ENCODE measurements at regions not wholly inside any gene's neighbourhood (a gene's known extent, or its start where the extent isn't known, plus 50 kb on each side); places are given as distances from the start of the nearest gene placed in this dataset.

DNA sequence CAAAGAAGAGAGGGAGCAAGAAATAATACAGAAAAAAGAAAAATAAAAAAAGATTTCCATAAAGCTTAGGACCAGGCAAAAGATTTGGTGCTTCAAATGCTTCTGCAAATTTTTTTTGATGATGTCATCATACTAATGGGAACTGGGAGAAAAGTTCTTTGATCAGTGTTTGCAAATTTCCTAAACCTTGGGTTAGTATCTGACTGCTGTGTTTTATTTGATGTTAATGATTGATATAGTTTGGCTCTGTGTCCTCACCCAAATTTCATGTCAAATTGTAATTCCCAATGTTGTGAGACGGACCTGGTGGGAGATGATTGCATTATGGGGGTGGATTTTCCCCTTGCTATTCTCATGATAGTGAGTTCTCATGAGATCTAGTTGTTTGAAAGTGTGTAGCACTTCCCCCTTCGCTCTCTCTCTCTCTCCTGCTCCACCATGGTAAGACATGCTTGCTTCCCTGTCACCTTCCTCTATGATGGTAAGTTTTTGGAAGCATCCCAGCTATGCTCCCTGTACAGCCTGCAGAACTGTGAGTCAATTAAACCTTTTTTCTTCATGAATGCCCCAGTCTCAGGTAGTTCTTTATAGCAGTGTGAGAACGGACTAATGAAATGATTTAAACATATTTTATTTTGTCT, 72.6 kb downstream of the TMEM100 start:
- DNase-seq (no peak), ATAC-seq (no peak)
- no peak overlapping the region for H3K4me3 ChIP-seq
- 34 to 45% methylated on average over 3 of the region's 3 CpGs for WGBS, 2 donors
- TF ChIP-seq, protein P1, sequence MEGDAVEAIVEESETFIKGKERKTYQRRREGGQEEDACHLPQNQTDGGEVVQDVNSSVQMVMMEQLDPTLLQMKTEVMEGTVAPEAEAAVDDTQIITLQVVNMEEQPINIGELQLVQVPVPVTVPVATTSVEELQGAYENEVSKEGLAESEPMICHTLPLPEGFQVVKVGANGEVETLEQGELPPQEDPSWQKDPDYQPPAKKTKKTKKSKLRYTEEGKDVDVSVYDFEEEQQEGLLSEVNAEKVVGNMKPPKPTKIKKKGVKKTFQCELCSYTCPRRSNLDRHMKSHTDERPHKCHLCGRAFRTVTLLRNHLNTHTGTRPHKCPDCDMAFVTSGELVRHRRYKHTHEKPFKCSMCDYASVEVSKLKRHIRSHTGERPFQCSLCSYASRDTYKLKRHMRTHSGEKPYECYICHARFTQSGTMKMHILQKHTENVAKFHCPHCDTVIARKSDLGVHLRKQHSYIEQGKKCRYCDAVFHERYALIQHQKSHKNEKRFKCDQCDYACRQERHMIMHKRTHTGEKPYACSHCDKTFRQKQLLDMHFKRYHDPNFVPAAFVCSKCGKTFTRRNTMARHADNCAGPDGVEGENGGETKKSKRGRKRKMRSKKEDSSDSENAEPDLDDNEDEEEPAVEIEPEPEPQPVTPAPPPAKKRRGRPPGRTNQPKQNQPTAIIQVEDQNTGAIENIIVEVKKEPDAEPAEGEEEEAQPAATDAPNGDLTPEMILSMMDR (IDR thresholded peaks at IDR 0.05) = no peak
- TF ChIP-seq POLR2A (IDR thresholded peaks at IDR 0.05) = no peak
- no peak overlapping the region for H3K27ac ChIP-seq
- H3K9me3 ChIP-seq = no peaks in the 10 kb centered on the region
- no peaks in the 10 kb centered on the region for H3K4me1 ChIP-seq
- H3K36me3 ChIP-seq (replicated peaks in 1 of 2; ENCODE audit: insufficient read depth in 1 of 2, low read depth in 2 of 2) = no peaks in the 10 kb centered on the region
- H3K27me3 ChIP-seq = no peaks in the 10 kb centered on the region
- intact Hi-C loops (cut with DNase I) = no loop called here

DNA sequence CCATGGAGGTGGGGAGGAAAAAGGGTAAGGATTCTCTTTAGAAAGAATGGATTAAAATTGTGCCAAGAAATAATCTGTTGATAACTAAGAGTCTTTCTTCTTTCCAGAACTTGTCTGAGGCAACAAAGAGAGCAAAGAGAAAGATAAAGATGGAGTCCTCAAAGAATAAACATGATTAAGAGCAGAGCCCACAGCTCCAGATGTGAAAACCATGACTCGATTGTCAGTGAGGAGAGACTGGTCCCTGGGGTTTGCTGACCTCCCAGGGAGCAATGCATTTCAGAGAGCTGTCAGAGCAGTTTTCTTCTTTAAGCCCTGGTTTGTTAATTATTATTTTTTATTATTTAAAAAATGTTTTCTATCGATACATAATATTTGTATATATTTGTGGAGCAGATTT, 74.6 kb downstream of the TMEM100 start:
- DNase-seq (no peak), ATAC-seq (no peak)
- intact Hi-C loops (cut with DNase I) = no loop called here
- Histone ChIP-seq H3K4me3 (no peak overlapping the region), H3K36me3 (replicated peaks in 1 of 2; ENCODE audit: insufficient read depth in 1 of 2, low read depth in 2 of 2) (no peaks in the 10 kb centered on the region), H3K4me1 (no peaks in the 10 kb centered on the region), H3K27me3 (no peaks in the 10 kb centered on the region), H3K9me3 (no peaks in the 10 kb centered on the region), H3K27ac (no peak overlapping the region)
- 35 to 39% methylated on average over 2 of the region's 2 CpGs for WGBS, 2 donors
- no peak for TF ChIP-seq POLR2A (IDR thresholded peaks at IDR 0.05)
- TF ChIP-seq, protein P1 (IDR thresholded peaks at IDR 0.05) = no peak

DNA sequence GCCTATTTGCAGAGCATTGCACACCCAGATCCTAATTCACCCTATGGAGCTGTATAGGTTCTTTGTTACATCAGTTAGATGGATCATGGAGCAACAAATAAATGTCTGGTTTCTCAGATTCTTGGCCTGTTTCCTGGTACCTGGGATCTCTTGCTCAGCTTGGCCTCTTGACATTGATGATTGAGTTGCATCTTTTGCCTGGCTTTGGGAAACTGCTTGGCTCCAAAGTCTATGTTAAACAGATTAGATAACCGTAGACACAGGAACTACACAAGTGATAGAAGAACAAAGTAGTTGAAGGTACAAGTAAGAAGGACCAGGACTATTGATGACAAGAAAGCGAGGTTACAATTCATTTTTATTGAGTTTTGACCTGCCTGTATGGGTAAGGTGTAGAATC, 77.3 kb downstream of the TMEM100 start:
- TF ChIP-seq, protein P1 (IDR thresholded peaks at IDR 0.05) = no peak
- TF ChIP-seq POLR2A (IDR thresholded peaks at IDR 0.05) = no peak

DNA sequence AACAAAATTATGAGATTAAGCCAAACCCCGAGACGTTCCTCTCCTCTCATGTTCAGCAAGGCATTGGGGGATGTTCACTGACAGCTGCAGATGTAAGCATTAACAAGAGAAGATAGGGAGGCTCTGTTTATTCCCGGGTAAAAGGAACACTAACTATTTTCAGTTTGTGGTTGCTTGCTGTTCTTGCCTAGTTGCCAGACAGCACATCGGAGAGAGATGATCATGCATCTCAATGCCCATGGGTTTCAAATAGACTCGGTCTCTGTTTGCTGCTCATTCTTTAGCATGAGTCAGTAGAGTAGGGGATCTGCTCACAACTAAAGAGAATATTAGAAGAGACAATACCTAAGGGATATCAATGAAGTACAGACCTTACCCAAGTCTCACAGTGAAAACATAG, 78.3 kb downstream of the TMEM100 start:
- no peaks in the 10 kb centered on the region for H3K27me3 ChIP-seq
- H3K27ac ChIP-seq = no peak overlapping the region
- TF ChIP-seq, protein P1 (IDR thresholded peaks at IDR 0.05) = no peak
- TF ChIP-seq POLR2A (IDR thresholded peaks at IDR 0.05) = no peak
- no peak overlapping the region for H3K4me3 ChIP-seq
- no peaks in the 10 kb centered on the region for H3K9me3 ChIP-seq
- intact Hi-C loops (cut with DNase I) = no loop called here
- no peaks in the 10 kb centered on the region for H3K36me3 ChIP-seq (replicated peaks in 1 of 2; ENCODE audit: insufficient read depth in 1 of 2, low read depth in 2 of 2)
- no peaks in the 10 kb centered on the region for H3K4me1 ChIP-seq
- WGBS, 2 donors = 55 to 58% methylated on average over 5 of the region's 5 CpGs
- ATAC-seq (no peak), DNase-seq (no peak)

More for the DNA sequence above, 77.3 kb downstream of the TMEM100 start:
- 70% methylated on average over 2 of the region's 2 CpGs for WGBS, 2 donors
- intact Hi-C loops (cut with DNase I) = no loop called here
- no peak for DNase-seq
- H3K27me3 ChIP-seq = no peaks in the 10 kb centered on the region
- no peak overlapping the region for H3K4me3 ChIP-seq
- no peaks in the 10 kb centered on the region for H3K4me1 ChIP-seq
- H3K9me3 ChIP-seq = no peaks in the 10 kb centered on the region
- no peaks in the 10 kb centered on the region for H3K36me3 ChIP-seq (replicated peaks in 1 of 2; ENCODE audit: insufficient read depth in 1 of 2, low read depth in 2 of 2)
- no peak for ATAC-seq
- no peak overlapping the region for H3K27ac ChIP-seq

DNA sequence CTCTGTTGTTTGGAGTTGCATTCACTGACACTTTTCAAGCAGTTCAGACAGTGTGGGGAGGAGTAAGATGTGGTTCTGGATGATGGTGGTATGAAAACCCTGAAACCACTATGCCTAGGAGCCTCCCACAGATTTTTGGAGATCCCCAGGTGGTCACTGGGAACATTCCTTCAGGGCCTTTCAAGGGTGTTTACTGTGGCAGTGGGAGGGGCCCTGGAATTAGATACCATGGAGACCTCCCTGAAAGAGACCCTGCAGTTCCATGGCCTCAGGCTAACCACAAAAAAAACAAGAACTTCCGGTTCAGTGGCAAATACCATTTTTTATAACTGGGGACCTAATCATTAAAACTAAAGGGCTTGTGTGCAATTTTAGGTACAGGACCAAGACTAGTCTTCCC, 79.9 kb downstream of the TMEM100 start:
- ATAC-seq (no peak), DNase-seq (no peak)
- Histone ChIP-seq H3K4me3 (no peak overlapping the region), H3K4me1 (no peaks in the 10 kb centered on the region), H3K9me3 (no peaks in the 10 kb centered on the region), H3K27me3 (no peaks in the 10 kb centered on the region), H3K36me3 (replicated peaks in 1 of 2; ENCODE audit: insufficient read depth in 1 of 2, low read depth in 2 of 2) (no peaks in the 10 kb centered on the region), H3K27ac (no peak overlapping the region)
- WGBS, 2 donors = 45 to 56% methylated on average over 1 of the region's 1 CpG
- no peak for TF ChIP-seq POLR2A (IDR thresholded peaks at IDR 0.05)
- TF ChIP-seq, protein P1 (IDR thresholded peaks at IDR 0.05) = no peak
- intact Hi-C loops (cut with DNase I) = no loop called here
